HCT116 (cell line): ENCODE measurements at regions not wholly inside any gene's neighbourhood (a gene's known extent, or its start where the extent isn't known, plus 50 kb on each side); places are given as distances from the start of the nearest gene placed in this dataset.

Source experiments
- ATAC-seq: fragments of 200-7000 bp; cut with Tn5 transposase; 2 replicates; pipeline ENCODE4 v1.9.1; 2020; ENCODE audit warnings: mild to moderate bottlenecking, moderate library complexity
- BruUV-seq: library from RNA; stranded (reverse); fragments of 400-500 nt; replicated peaks from 2 replicates; lab custom pipeline; 2021; lab: Mats Ljungman, UMichigan
- CTCF ChIA-PET: fragments of 300-600 bp; sonication (Branson Sonifier 250); formaldehyde crosslinking; loops from one replicate; lab custom pipeline; 2021; ENCODE audit warnings: antibody characterized with exemption; lab: Charles Lee
- POLR2A ChIA-PET: fragments of 300-600, 350-600 bp; sonication (Branson Sonifier 250); formaldehyde crosslinking; loops from one replicate; lab custom pipeline; 2021; ENCODE audit warnings: antibody characterized with exemption; lab: Charles Lee
- RAD21 ChIA-PET, 2 experiments: fragments of 300-600 bp; sonication (Branson Sonifier 250); formaldehyde crosslinking; loops; one replicate each; lab custom pipeline; 2023; ENCODE audit warnings: low total read pairs in 2 of 2; ENCODE audit not compliant: uncharacterized antibody in 2 of 2, unreplicated experiment in 2 of 2, low non-redundant PET in 1 of 2; lab: Charles Lee
- DNase-seq: peaks from one replicate; pipeline ENCODE4 v3.0.0-alpha.2; 2010; ENCODE audit warnings: low read depth, low spot score
- H2AFZ ChIP-seq: fragments of 200-600 bp; shearing (Covaris generic), sonication (generic); 2 replicates; pipeline ENCODE4 v1.6.1; 2017; ENCODE audit warnings: low read depth, mixed run types, mixed read lengths, antibody characterized with exemption, low read length; ENCODE audit not compliant: poor library complexity, severe bottlenecking
- H3K27ac ChIP-seq: 2 replicates; pipeline ENCODE4 v1.5.1; 2012; ENCODE audit warnings: low read depth, low read length
- H3K27me3 ChIP-seq: fragments of 200-600 bp; sonication (generic); 2 replicates; pipeline ENCODE4 v1.6.1; 2016; ENCODE audit warnings: mixed run types, low read length, mixed read lengths; ENCODE audit not compliant: insufficient read depth
- H3K36me3 ChIP-seq, 2 experiments: fragments of 200-500 bp in 1 of 2; fragments of 200-600 bp in 1 of 2; sonication (Bioruptor generic) in 1 of 2; sonication (generic) in 1 of 2; 2 replicates each; pipeline versions ENCODE4 v1.5.1 to v1.6.1; 2014 to 2016; ENCODE audit warnings: low read length in 2 of 2, inconsistent platforms in 1 of 2, mixed read lengths in 1 of 2, mixed run types in 1 of 2; ENCODE audit not compliant: insufficient read depth in 2 of 2, control insufficient read depth in 1 of 2
- H3K4me1 ChIP-seq, 2 experiments: fragments of 200-600 bp in 1 of 2; sonication (generic) in 1 of 2; 2 replicates each; pipeline versions ENCODE4 v1.5.1 to v1.6.1; 2012 to 2017; ENCODE audit warnings: low read length in 2 of 2, inconsistent platforms in 1 of 2, mild to moderate bottlenecking in 1 of 2, mixed read lengths in 1 of 2, mixed run types in 1 of 2, moderate library complexity in 1 of 2; ENCODE audit not compliant: insufficient read depth in 2 of 2, control insufficient read depth in 1 of 2
- H3K4me2 ChIP-seq: fragments of 200-600 bp; sonication (generic); 2 replicates; pipeline ENCODE4 v1.6.1; 2017; ENCODE audit warnings: mixed run types, low read length, mixed read lengths
- H3K4me3 ChIP-seq, 2 experiments: fragments of 200-600 bp in 1 of 2; sonication (generic) in 1 of 2; replicated peaks in 1 of 2; 2 replicates each; pipeline ENCODE4 v1.5.1; 2011 to 2016; ENCODE audit warnings: low read length in 2 of 2, control low read depth in 1 of 2, low read depth in 1 of 2, mild to moderate bottlenecking in 1 of 2, mixed read lengths in 1 of 2, mixed run types in 1 of 2
- H3K79me2 ChIP-seq: fragments of 200-600 bp; sonication (generic); 2 replicates; pipeline ENCODE4 v1.6.1; 2017; ENCODE audit warnings: mild to moderate bottlenecking, mixed run types, low read length, moderate library complexity, mixed read lengths; ENCODE audit not compliant: insufficient read depth
- H3K9ac ChIP-seq: fragments of 200-600 bp; sonication (generic); 2 replicates; pipeline ENCODE4 v1.6.1; 2016; ENCODE audit warnings: low read length, mixed read lengths
- H3K9me2 ChIP-seq: fragments of 200-600 bp; sonication (generic), shearing (Covaris generic); 2 replicates; pipeline ENCODE4 v1.6.1; 2017; ENCODE audit warnings: mixed run types, mild to moderate bottlenecking, moderate library complexity; ENCODE audit not compliant: insufficient read depth
- H3K9me3 ChIP-seq, 2 experiments: fragments of 200-500 bp in 1 of 2; fragments of 200-600 bp in 1 of 2; sonication (Bioruptor generic) in 1 of 2; sonication (generic) in 1 of 2; 2 replicates each; pipeline ENCODE4 v1.6.1; 2014 to 2017; ENCODE audit warnings: low read length in 2 of 2, mixed read lengths in 2 of 2, inconsistent platforms in 1 of 2, low read depth in 1 of 2, mild to moderate bottlenecking in 1 of 2, mixed run types in 1 of 2, moderate library complexity in 1 of 2; ENCODE audit not compliant: control insufficient read depth in 1 of 2, insufficient read depth in 1 of 2
- H4K20me1 ChIP-seq: fragments of 200-600 bp; sonication (generic), shearing (Covaris generic); 2 replicates; pipeline ENCODE4 v1.6.1; 2017; ENCODE audit warnings: mixed run types, mild to moderate bottlenecking, moderate library complexity; ENCODE audit not compliant: insufficient read depth
- CBX3 ChIP-seq: IDR thresholded peaks from 2 replicates; pipeline ENCODE4 v1.6.1; 2012; ENCODE audit warnings: low read depth
- ELF1 ChIP-seq: IDR thresholded peaks from 2 replicates; pipeline ENCODE4 v1.6.1; 2012; ENCODE audit warnings: low read depth, borderline replicate concordance
- EZH2phosphoT487 ChIP-seq: fragments of 200-600 bp; IDR thresholded peaks from 2 replicates; pipeline ENCODE4 v1.6.1; 2018; ENCODE audit warnings: antibody characterized with exemption, borderline replicate concordance
- FOSL1 ChIP-seq: IDR thresholded peaks from 2 replicates; pipeline ENCODE4 v1.6.1; 2012; ENCODE audit warnings: low read depth
- JUND ChIP-seq: IDR thresholded peaks from 2 replicates; pipeline ENCODE4 v1.6.1; 2012
- SP1 ChIP-seq: IDR thresholded peaks from 2 replicates; pipeline ENCODE4 v1.6.1; 2012; ENCODE audit warnings: low read depth
- SRF ChIP-seq: IDR thresholded peaks from 2 replicates; pipeline ENCODE4 v1.6.1; 2012; ENCODE audit warnings: low read depth
- ZFX ChIP-seq: fragments of 450-650 bp; IDR thresholded peaks from 2 replicates; pipeline ENCODE4 v1.6.1; 2017
- intact Hi-C: fragments of 100-400 bp; cut with micrococcal nuclease; formaldehyde crosslinking; loops from 2 replicates; pipeline ENCODE4 v1.10.0; 2022
- TF ChIP-seq, protein P1 (sequence below): IDR thresholded peaks from 2 replicates; pipeline ENCODE4 v1.6.1; 2012
- TF ChIP-seq, protein P2 (sequence below): IDR thresholded peaks from 2 replicates; pipeline ENCODE4 v1.6.1; 2011; ENCODE audit warnings: mild to moderate bottlenecking, low read length, moderate library complexity; ENCODE audit not compliant: insufficient replicate concordance; ENCODE audit errors: extremely low read depth

DNA sequence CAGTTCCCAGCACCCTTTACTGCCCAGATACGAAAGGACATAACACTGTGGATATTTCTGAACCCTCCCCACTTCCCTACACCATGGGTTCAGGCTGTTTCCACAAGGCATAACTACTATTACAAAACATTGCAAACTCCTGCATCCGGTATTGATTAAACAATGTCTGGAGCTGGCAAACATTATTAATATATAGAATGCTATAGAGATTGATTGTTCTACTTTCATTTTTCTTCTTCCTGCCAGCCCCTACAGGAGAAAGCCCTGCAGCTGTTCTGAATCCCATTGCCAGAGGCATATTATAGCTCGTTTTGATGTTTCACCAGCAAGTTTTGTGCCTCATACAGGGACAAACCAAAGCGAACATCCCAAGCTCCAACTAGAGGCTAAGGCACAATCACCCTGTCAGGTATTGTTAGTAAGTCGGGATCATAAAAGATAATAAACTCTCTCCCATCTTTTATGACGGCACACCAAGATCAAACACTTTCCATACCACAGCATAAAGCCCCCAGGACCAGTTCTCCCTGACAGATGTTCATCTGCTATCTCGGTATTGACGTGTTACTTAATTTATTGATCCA is 331.1 kb upstream of the NT5E start:
- no peaks in the 10 kb centered on the region for H3K9me2 ChIP-seq
- intact Hi-C loops = no loop called here
- POLR2A ChIA-PET = no interaction called here
- no peaks in the 10 kb centered on the region for H3K36me3 ChIP-seq
- H3K27me3 ChIP-seq = peaks cover 8% of the 10 kb centered on the region; the same call in 1 of the 2 replicates
- no peaks in the 10 kb centered on the region for H3K9me3 ChIP-seq
- no peak overlapping the region for H3K9ac ChIP-seq
- no peaks in the 10 kb centered on the region for H3K4me1 ChIP-seq
- no peak overlapping the region for H2AFZ ChIP-seq
- no peaks in the 10 kb centered on the region for H4K20me1 ChIP-seq
- no TSS peak for BruUV-seq
- TF ChIP-seq ELF1 (no peak), SRF (no peak), ZFX (no peak), EZH2phosphoT487 (no peak), CBX3 (no peak), JUND (no peak), SP1 (no peak), FOSL1 (no peak)
- TF ChIP-seq, protein P1, sequence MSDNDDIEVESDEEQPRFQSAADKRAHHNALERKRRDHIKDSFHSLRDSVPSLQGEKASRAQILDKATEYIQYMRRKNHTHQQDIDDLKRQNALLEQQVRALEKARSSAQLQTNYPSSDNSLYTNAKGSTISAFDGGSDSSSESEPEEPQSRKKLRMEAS = no peak
- TF ChIP-seq, protein P2, sequence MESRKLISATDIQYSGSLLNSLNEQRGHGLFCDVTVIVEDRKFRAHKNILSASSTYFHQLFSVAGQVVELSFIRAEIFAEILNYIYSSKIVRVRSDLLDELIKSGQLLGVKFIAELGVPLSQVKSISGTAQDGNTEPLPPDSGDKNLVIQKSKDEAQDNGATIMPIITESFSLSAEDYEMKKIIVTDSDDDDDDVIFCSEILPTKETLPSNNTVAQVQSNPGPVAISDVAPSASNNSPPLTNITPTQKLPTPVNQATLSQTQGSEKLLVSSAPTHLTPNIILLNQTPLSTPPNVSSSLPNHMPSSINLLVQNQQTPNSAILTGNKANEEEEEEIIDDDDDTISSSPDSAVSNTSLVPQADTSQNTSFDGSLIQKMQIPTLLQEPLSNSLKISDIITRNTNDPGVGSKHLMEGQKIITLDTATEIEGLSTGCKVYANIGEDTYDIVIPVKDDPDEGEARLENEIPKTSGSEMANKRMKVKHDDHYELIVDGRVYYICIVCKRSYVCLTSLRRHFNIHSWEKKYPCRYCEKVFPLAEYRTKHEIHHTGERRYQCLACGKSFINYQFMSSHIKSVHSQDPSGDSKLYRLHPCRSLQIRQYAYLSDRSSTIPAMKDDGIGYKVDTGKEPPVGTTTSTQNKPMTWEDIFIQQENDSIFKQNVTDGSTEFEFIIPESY = no peak
- TF ChIP-seq, all 23 proteins: peak for 0
- Histone ChIP-seq H3K4me2 (no peak overlapping the region), H3K27ac (no peak overlapping the region), H3K4me3 (no peak overlapping the region), H3K79me2 (no peaks in the 10 kb centered on the region)
- RAD21 ChIA-PET = no interaction called here
- no peak for DNase-seq
- ATAC-seq = no peak
- CTCF ChIA-PET = interaction anchor here (1.4 to 1.6 kb wide), 3 partner anchors 9 to 29 kb away, joined by 4 to 6 read pairs (median 5); no protein-coding TSS in a partner anchor
